Mucosa of rectum (tissue), 2 donors: ENCODE measurements at regions not wholly inside any gene's neighbourhood (a gene's known extent, or its start where the extent isn't known, plus 50 kb on each side); places are given as distances from the start of the nearest gene placed in this dataset.

ENCODE experiments used
- H3K27ac ChIP-seq, 2 donors: one replicate each; pipeline ENCODE4 v1.7.0; 2013; ENCODE audit warnings: inconsistent platforms in 2 of 2, low read depth in 2 of 2, low read length in 2 of 2
- H3K27me3 ChIP-seq, 2 donors: one replicate each; pipeline ENCODE4 v1.7.0; 2013; ENCODE audit warnings: low read length in 2 of 2; ENCODE audit not compliant: control insufficient read depth in 2 of 2, insufficient read depth in 2 of 2
- H3K36me3 ChIP-seq, 2 donors: one replicate each; pipeline ENCODE4 v1.7.0; 2013; ENCODE audit warnings: low read length in 2 of 2; ENCODE audit not compliant: control insufficient read depth in 2 of 2, insufficient read depth in 2 of 2
- H3K4me1 ChIP-seq, 2 donors: one replicate each; pipeline ENCODE4 v1.7.0; 2013; ENCODE audit warnings: low read length in 2 of 2, mild to moderate bottlenecking in 1 of 2; ENCODE audit not compliant: control insufficient read depth in 2 of 2, insufficient read depth in 2 of 2
- H3K4me3 ChIP-seq, 2 donors: one replicate each; pipeline ENCODE4 v1.7.0; 2013; ENCODE audit warnings: low read length in 2 of 2
- H3K9ac ChIP-seq, 2 donors: one replicate each; pipeline ENCODE4 v1.7.0; 2013; ENCODE audit warnings: low read length in 2 of 2, low read depth in 1 of 2, mild to moderate bottlenecking in 1 of 2
- H3K9me3 ChIP-seq, 2 donors: one replicate each; pipeline ENCODE4 v1.7.0; 2013; ENCODE audit warnings: low read length in 2 of 2; ENCODE audit not compliant: control insufficient read depth in 2 of 2
- donor health status: healthy.
- donor health status: Normal muscosa, but diverticular disease.

GRCh38 chr2:120631724-120632123 is 103.9 kb upstream of the GLI2 start:
- Histone ChIP-seq H3K9ac (no peak overlapping the region), H3K4me1 (peaks cover 0 to 2% of the 10 kb centered on the region in 2 donors), H3K9me3 (peaks cover 0 to 3% of the 10 kb centered on the region in 2 donors), H3K27ac (no peak overlapping the region), H3K27me3 (peaks cover 3 to 4% of the 10 kb centered on the region in 2 donors), H3K36me3 (no peaks in the 10 kb centered on the region), H3K4me3 (no peak overlapping the region)

- H3K27ac ChIP-seq: no peak overlapping the region
Observed at GRCh38 chr2:120632796-120633646, 102.6 kb upstream of the GLI2 start.

GRCh38 chr2:120634533-120634932 is 101.1 kb upstream of the GLI2 start:
- Histone ChIP-seq H3K4me1 (peaks cover 0 to 2% of the 10 kb centered on the region in 2 donors), H3K4me3 (no peak overlapping the region)

More at GRCh38 chr2:120632796-120633646, 102.6 kb upstream of the GLI2 start:
- Histone ChIP-seq H3K36me3 (no peaks in the 10 kb centered on the region), H3K9ac (no peak overlapping the region), H3K9me3 (peaks cover 0 to 3% of the 10 kb centered on the region in 2 donors), H3K27me3 (peaks cover 3 to 4% of the 10 kb centered on the region in 2 donors), H3K4me3 (no peak overlapping the region), H3K4me1 (peaks cover 0 to 2% of the 10 kb centered on the region in 2 donors)

GRCh38 chr2:120635146-120635545 is 100.5 kb upstream of the GLI2 start:
- Histone ChIP-seq H3K9ac (no peak overlapping the region), H3K4me1 (peaks cover 0 to 2% of the 10 kb centered on the region in 2 donors), H3K9me3 (no peaks in the 10 kb centered on the region), H3K4me3 (no peak overlapping the region), H3K27me3 (peaks cover 0 to 3% of the 10 kb centered on the region in 2 donors), H3K27ac (no peak overlapping the region), H3K36me3 (no peaks in the 10 kb centered on the region)

More at GRCh38 chr2:120634533-120634932, 101.1 kb upstream of the GLI2 start:
- no peaks in the 10 kb centered on the region for H3K36me3 ChIP-seq
- peaks cover 0 to 3% of the 10 kb centered on the region in 2 donors for H3K27me3 ChIP-seq
- no peak overlapping the region for H3K27ac ChIP-seq
- no peaks in the 10 kb centered on the region for H3K9me3 ChIP-seq
- H3K9ac ChIP-seq: no peak overlapping the region

- no peak overlapping the region for H3K4me3 ChIP-seq
- no peak overlapping the region for H3K27ac ChIP-seq
- no peaks in the 10 kb centered on the region for H3K4me1 ChIP-seq
- H3K9me3 ChIP-seq: no peaks in the 10 kb centered on the region
- H3K36me3 ChIP-seq: no peaks in the 10 kb centered on the region
- H3K27me3 ChIP-seq: peaks cover 0 to 3% of the 10 kb centered on the region in 2 donors
- no peak overlapping the region for H3K9ac ChIP-seq
Observed at GRCh38 chr2:120637847-120638246, 97.8 kb upstream of the GLI2 start.

- Histone ChIP-seq H3K4me3 (no peak overlapping the region), H3K36me3 (no peaks in the 10 kb centered on the region), H3K27me3 (peaks cover 0 to 3% of the 10 kb centered on the region in 2 donors), H3K27ac (no peak overlapping the region), H3K4me1 (no peaks in the 10 kb centered on the region), H3K9ac (no peak overlapping the region), H3K9me3 (no peaks in the 10 kb centered on the region)
Observed at GRCh38 chr2:120638450-120638849, 97.2 kb upstream of the GLI2 start.

GRCh38 chr2:120641366-120641771 is 94.3 kb upstream of the GLI2 start:
- no peaks in the 10 kb centered on the region for H3K9me3 ChIP-seq
- H3K4me1 ChIP-seq: no peaks in the 10 kb centered on the region
- no peak overlapping the region for H3K27ac ChIP-seq
- H3K9ac ChIP-seq: no peak overlapping the region
- H3K27me3 ChIP-seq: peaks cover 0 to 3% of the 10 kb centered on the region in 2 donors
- H3K36me3 ChIP-seq: no peaks in the 10 kb centered on the region
- no peak overlapping the region for H3K4me3 ChIP-seq

- H3K36me3 ChIP-seq: no peaks in the 10 kb centered on the region
- peaks cover 0 to 3% of the 10 kb centered on the region in 2 donors for H3K27me3 ChIP-seq
- H3K4me3 ChIP-seq: no peak overlapping the region
- no peak overlapping the region for H3K27ac ChIP-seq
- H3K9me3 ChIP-seq: no peaks in the 10 kb centered on the region
- H3K9ac ChIP-seq: no peak overlapping the region
- no peaks in the 10 kb centered on the region for H3K4me1 ChIP-seq
Observed at GRCh38 chr2:120642646-120643045, 93.0 kb upstream of the GLI2 start.

- H3K36me3 ChIP-seq: no peaks in the 10 kb centered on the region
- no peak overlapping the region for H3K9ac ChIP-seq
- no peaks in the 10 kb centered on the region for H3K27me3 ChIP-seq
- no peak overlapping the region for H3K27ac ChIP-seq
- H3K4me1 ChIP-seq: no peaks in the 10 kb centered on the region
- H3K9me3 ChIP-seq: peaks cover 5 to 13% of the 10 kb centered on the region in 2 donors
- no peak overlapping the region for H3K4me3 ChIP-seq
Observed at GRCh38 chr2:120646994-120647393, 88.7 kb upstream of the GLI2 start.

- Histone ChIP-seq H3K4me1 (no peaks in the 10 kb centered on the region), H3K27me3 (no peaks in the 10 kb centered on the region), H3K4me3 (no peak overlapping the region), H3K9ac (no peak overlapping the region), H3K9me3 (peaks cover 5 to 13% of the 10 kb centered on the region in 2 donors), H3K27ac (no peak overlapping the region), H3K36me3 (no peaks in the 10 kb centered on the region)
Observed at GRCh38 chr2:120647487-120647886, 88.2 kb upstream of the GLI2 start.
